Spleen (tissue), 11 donors: ENCODE measurements at regions not wholly inside any gene's neighbourhood (a gene's known extent, or its start where the extent isn't known, plus 50 kb on each side); places are given as distances from the start of the nearest gene placed in this dataset.

Source experiments
- DNase-seq: peaks from one replicate; pipeline ENCODE4 v3.0.0-alpha.2; 2020
- H3K27ac ChIP-seq, 8 donors: fragments of 200-600 bp; sonication (generic) in 7 of 8; 1 replicate in 4 of 8; 2 replicates in 4 of 8; pipeline versions ENCODE4 v1.5.0 to v1.8.0; 2016 to 2021; ENCODE audit warnings: inconsistent platforms in 4 of 8, mild to moderate bottlenecking in 4 of 8, moderate library complexity in 1 of 8
- H3K27me3 ChIP-seq, 7 donors: fragments of 200-600 bp; sonication (generic) in 6 of 7; replicated peaks in 1 of 7; 1 replicate in 4 of 7; 2 replicates in 3 of 7; pipeline versions ENCODE4 v1.5.0 to v1.8.0; 2016 to 2021; ENCODE audit warnings: inconsistent platforms in 3 of 7, mild to moderate bottlenecking in 1 of 7
- H3K36me3 ChIP-seq, 6 donors: fragments of 200-600 bp; sonication (generic) in 5 of 6; 1 replicate in 4 of 6; 2 replicates in 2 of 6; pipeline versions ENCODE4 v1.5.0 to v1.8.0; 2016 to 2021; ENCODE audit warnings: inconsistent platforms in 2 of 6
- H3K4me1 ChIP-seq, 6 donors: fragments of 200-600 bp; sonication (generic) in 5 of 6; 1 replicate in 3 of 6; 2 replicates in 3 of 6; pipeline versions ENCODE4 v1.5.0 to v1.8.0; 2016 to 2021; ENCODE audit warnings: inconsistent platforms in 3 of 6
- H3K4me3 ChIP-seq, 8 donors: fragments of 200-600 bp; sonication (generic) in 7 of 8; 1 replicate in 4 of 8; 2 replicates in 4 of 8; pipeline versions ENCODE4 v1.5.0 to v1.8.0; 2016 to 2021; ENCODE audit warnings: inconsistent platforms in 4 of 8, mild to moderate bottlenecking in 4 of 8, moderate library complexity in 2 of 8
- H3K9me3 ChIP-seq, 8 donors: fragments of 200-600 bp; sonication (generic) in 7 of 8; 1 replicate in 4 of 8; 2 replicates in 4 of 8; pipeline versions ENCODE4 v1.5.0 to v1.8.0; 2016 to 2021; ENCODE audit warnings: inconsistent platforms in 4 of 8
- CTCF ChIP-seq, 11 experiments: fragments of 200-600 bp in 7 of 11; fragments of 450-650 bp in 4 of 11; sonication (generic) in 4 of 11; IDR thresholded peaks in 8 of 11; conservative IDR thresholded peaks in 3 of 11; 1 replicate in 7 of 11; 2 replicates in 4 of 11; pipeline versions ENCODE4 v1.4.0 to v1.8.0; 2016 to 2021; ENCODE audit warnings: antibody characterized with exemption in 11 of 11, inconsistent platforms in 4 of 11, mild to moderate bottlenecking in 1 of 11
- POLR2A ChIP-seq, 3 donors: fragments of 450-650 bp; IDR thresholded peaks; one replicate each; pipeline ENCODE4 v1.5.1; 2017; ENCODE audit warnings: antibody characterized with exemption in 3 of 3, mild to moderate bottlenecking in 1 of 3
- POLR2AphosphoS5 ChIP-seq, 3 donors: sonication (generic); formaldehyde crosslinking; IDR thresholded peaks; one replicate each; pipeline ENCODE4 v1.5.1; 2017; ENCODE audit warnings: antibody characterized with exemption in 3 of 3
- WGBS, 5 donors: extraction: QIAGEN DNeasy Blood & Tissue Kit in 3 of 5; methylation state at CpG; one replicate each; pipeline versions ENCODE4 v1.1.5 to v1.1.7; 2013 to 2018; 5-methylcytosine and 5-hydroxymethylcytosine counted together
- intact Hi-C: fragments of 100-400 bp; cut with DNase I; formaldehyde crosslinking; loops from one replicate; pipeline ENCODE4 v1.15.0; 2023; ENCODE audit warnings: low total_unique reads
- donor health status: healthy with polysubstance abuse.
- donor health status: DM: no; HTN: no; CAD: no; lungs with moderate emphysema.
- donor health status: DM: no; HTN: no; CAD: no.
- donor health status: Bipolar disorder and iron deficiency.
- donor health status: healthy.
- donor health status: DM: no; HTN: no; CAD: no.
- donor health status: DM: yes; HTN: yes; CAD: no.

DNA sequence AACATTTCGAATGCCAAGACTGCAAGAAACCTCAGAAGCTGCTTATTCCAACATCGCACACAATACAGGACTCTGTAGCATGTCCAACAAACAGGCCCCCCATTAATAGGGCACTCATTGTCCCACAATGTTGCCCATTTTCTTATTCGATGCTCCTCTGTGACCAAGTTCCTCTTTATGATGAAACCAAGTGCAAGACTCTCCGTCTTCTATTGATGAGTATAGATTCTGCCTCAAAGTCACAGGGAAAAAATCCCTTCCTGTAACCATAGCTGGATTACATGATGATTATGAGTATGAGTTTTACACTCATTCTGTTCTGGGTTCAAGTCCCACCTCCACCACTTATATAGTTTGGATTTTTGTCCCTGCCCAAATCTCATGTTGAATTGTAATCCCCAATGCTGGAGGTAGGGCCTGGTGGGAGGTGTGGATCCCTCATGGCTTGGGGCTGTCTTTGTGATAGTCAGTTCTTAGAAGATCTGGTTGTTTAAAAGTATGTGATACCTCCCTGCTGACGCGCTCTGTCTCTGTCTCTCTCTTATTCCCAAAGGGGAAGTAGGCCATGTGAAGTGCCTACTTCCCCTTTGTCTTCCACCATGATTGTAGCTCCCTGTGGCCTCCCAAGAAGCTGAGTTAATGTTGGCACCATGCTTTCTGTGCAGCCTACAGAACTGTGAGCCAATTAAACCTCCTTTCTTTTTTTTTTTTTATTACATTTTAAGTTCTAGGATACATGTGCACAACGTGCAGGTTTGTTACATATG lies 148.7 kb downstream of the OSR1 start:
- H3K4me3 ChIP-seq = no peak overlapping the region
- intact Hi-C loops = no loop called here
- no peaks in the 10 kb centered on the region for H3K9me3 ChIP-seq
- WGBS, 5 donors = 89 to 96% (median 95%) methylated on average over 7 of the region's 7 CpGs
- no peaks in the 10 kb centered on the region for H3K36me3 ChIP-seq
- no peak overlapping the region for H3K27ac ChIP-seq
- no peaks in the 10 kb centered on the region for H3K4me1 ChIP-seq
- TF ChIP-seq POLR2A (IDR thresholded peaks at IDR 0.05) = no peak
- TF ChIP-seq POLR2AphosphoS5 (IDR thresholded peaks at IDR 0.05) = no peak
- no peak for TF ChIP-seq CTCF (IDR thresholded peaks at IDR 0.05 in 8 of 11, conservative IDR thresholded peaks at IDR 0.05 in 3 of 11)
- DNase-seq = no peak
- no peaks in the 10 kb centered on the region for H3K27me3 ChIP-seq

GRCh38 chr2:19208479-19209199 lies 149.8 kb downstream of the OSR1 start:
- DNase-seq = no peak
- H3K4me1 ChIP-seq = no peaks in the 10 kb centered on the region
- no peaks in the 10 kb centered on the region for H3K27me3 ChIP-seq
- no peak overlapping the region for H3K4me3 ChIP-seq
- H3K36me3 ChIP-seq = no peaks in the 10 kb centered on the region
- WGBS, 5 donors = 77 to 88% (median 85%) methylated on average over 4 of the region's 4 CpGs
- no peaks in the 10 kb centered on the region for H3K9me3 ChIP-seq
- intact Hi-C loops = no loop called here
- no peak for TF ChIP-seq POLR2A (IDR thresholded peaks at IDR 0.05)
- no peak for TF ChIP-seq POLR2AphosphoS5 (IDR thresholded peaks at IDR 0.05)
- TF ChIP-seq CTCF (IDR thresholded peaks at IDR 0.05 in 8 of 11, conservative IDR thresholded peaks at IDR 0.05 in 3 of 11) = no peak
- no peak overlapping the region for H3K27ac ChIP-seq

DNA sequence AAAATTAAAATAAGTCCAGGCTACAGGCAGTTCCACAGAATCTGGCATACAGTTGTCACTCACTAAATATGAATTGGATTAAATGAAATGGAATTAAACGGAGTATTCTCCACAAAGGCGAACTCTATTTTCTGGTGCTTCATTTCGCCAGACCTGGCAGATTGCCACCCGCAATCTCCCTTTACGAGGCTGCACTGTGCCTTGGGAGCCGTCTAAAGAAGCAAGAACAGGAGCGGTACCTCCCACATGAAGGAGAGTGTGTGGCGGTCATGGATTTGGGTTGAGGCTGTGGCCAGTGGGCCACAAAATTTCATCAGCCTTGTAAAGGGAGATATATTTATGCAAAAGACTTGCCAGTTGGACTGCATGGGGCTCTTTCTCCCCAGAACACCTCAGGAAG lies 151.0 kb downstream of the OSR1 start:
- Histone ChIP-seq H3K9me3 (no peaks in the 10 kb centered on the region), H3K36me3 (no peaks in the 10 kb centered on the region), H3K4me3 (no peak overlapping the region), H3K4me1 (no peaks in the 10 kb centered on the region), H3K27ac (no peak overlapping the region), H3K27me3 (no peaks in the 10 kb centered on the region)
- no peak for DNase-seq
- TF ChIP-seq CTCF (IDR thresholded peaks at IDR 0.05 in 8 of 11, conservative IDR thresholded peaks at IDR 0.05 in 3 of 11) = no peak
- no peak for TF ChIP-seq POLR2AphosphoS5 (IDR thresholded peaks at IDR 0.05)
- TF ChIP-seq POLR2A (IDR thresholded peaks at IDR 0.05) = no peak
- intact Hi-C loops = no loop called here
- 79 to 91% (median 85%) methylated on average over 8 of the region's 8 CpGs for WGBS, 5 donors

DNA sequence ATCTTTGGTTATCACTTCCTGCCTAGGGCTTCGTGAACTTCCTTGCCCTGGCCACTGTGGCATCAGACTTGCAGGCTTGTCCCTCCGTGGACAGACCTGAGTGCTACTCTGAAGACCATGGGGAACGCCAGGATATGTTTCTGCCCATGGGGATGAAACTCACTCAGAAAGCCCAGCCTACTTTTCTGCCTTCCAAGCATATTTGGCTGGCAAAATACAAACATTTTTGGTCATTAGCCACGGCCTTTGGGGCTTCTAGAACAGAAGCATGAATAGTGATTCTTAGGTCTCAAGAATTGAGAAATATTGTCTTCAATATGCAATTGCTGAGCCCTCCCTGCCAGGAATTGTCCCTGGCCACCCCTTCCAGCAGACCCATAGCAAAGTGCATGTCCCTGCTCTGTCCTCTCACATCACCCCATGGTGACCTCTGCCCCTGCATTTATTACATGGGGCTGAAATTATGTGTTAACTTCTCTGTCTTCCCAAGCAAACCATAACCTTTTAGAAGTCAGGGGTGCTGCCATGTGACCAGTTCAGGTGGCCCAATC lies 152.4 kb downstream of the OSR1 start:
- Histone ChIP-seq H3K4me3 (no peak overlapping the region), H3K27me3 (no peaks in the 10 kb centered on the region), H3K27ac (no peak overlapping the region), H3K9me3 (no peaks in the 10 kb centered on the region), H3K36me3 (no peaks in the 10 kb centered on the region), H3K4me1 (no peaks in the 10 kb centered on the region)
- TF ChIP-seq POLR2AphosphoS5 (IDR thresholded peaks at IDR 0.05) (no peak), POLR2A (IDR thresholded peaks at IDR 0.05) (no peak), CTCF (IDR thresholded peaks at IDR 0.05 in 8 of 11, conservative IDR thresholded peaks at IDR 0.05 in 3 of 11) (no peak)
- intact Hi-C loops = no loop called here
- 69 to 83% (median 78%) methylated on average over 4 of the region's 4 CpGs for WGBS, 5 donors
- DNase-seq = no peak
